ENCODE measurements at regions not wholly inside any gene's neighbourhood (a gene's known extent, or its start where the extent isn't known, plus 50 kb on each side); places are given as distances from the start of the nearest gene placed in this dataset.

- TF ChIP-seq EHMT2 (IDR thresholded peaks at IDR 0.05) (no peak), ZNF717 (CRISPR knock-in tag; IDR thresholded peaks at IDR 0.05) (no peak), ZNF212 (CRISPR knock-in tag; IDR thresholded peaks at IDR 0.05) (no peak), THRB (CRISPR knock-in tag; conservative IDR thresholded peaks at IDR 0.05) (no peak), NBN (IDR thresholded peaks at IDR 0.05; ENCODE audit: low read depth) (no peak), MYBL2 (IDR thresholded peaks at IDR 0.05; ENCODE audit: low read depth) (no peak), MYBL2 (CRISPR knock-in tag; IDR thresholded peaks at IDR 0.05; ENCODE audit: borderline replicate concordance) (no peak), ZNF76 (CRISPR knock-in tag; IDR thresholded peaks at IDR 0.05; ENCODE audit: borderline replicate concordance) (no peak), TFE3 (CRISPR knock-in tag; IDR thresholded peaks at IDR 0.05) (no peak)
- CTCF ChIA-PET (ENCODE audit: low intra/inter-chr PET ratio) = no interaction called here
- H3K9me3 ChIP-seq (replicated peaks; ENCODE audit: control insufficient read depth, insufficient read depth, low read depth, low read length) = no peaks in the 10 kb centered on the region
- in situ Hi-C loops (cut with MboI) = no loop called here
- 0% methylated on average over 2 of the region's 2 CpGs for WGBS (ENCODE audit: insufficient coverage, low coverage, missing lambda C conversion rate)
- no peak for ATAC-seq
- FAIRE-seq = no peak
- no TSS peak for BruUV-seq (replicated peaks)
- H2AFZ ChIP-seq (ENCODE audit: low read depth, low read length) = no peak overlapping the region
- no peaks in the 10 kb centered on the region for H3K79me2 ChIP-seq (ENCODE audit: control insufficient read depth, insufficient read depth, low read length)
- peaks cover 16 to 74% of the 10 kb centered on the region in 2 experiments for H3K27me3 ChIP-seq (ENCODE audit: control insufficient read depth in 2 of 2, insufficient read depth in 2 of 2, low read length in 2 of 2)
- intact Hi-C loops (cut with micrococcal nuclease) = no loop called here
- no peak for DNase-seq (ENCODE audit: extremely low read depth in 1 of 4, low spot score in 3 of 4)
- H4K20me1 ChIP-seq (replicated peaks; ENCODE audit: control insufficient read depth, insufficient read depth, low read length) = no peaks in the 10 kb centered on the region; the same call in 1 of the 2 replicates
- POLR2A ChIA-PET = no interaction called here
- H3K27ac ChIP-seq (ENCODE audit: extremely low read depth, low read depth, low read length) = no peak overlapping the region
- H3K4me1 ChIP-seq (replicated peaks in 1 of 2; ENCODE audit: control insufficient read depth in 2 of 2, insufficient read depth in 2 of 2, low read length in 2 of 2) = peaks cover 0 to 2% of the 10 kb centered on the region in 2 experiments; a peak in 1 of 5 replicates
- no peak overlapping the region for H3K4me3 ChIP-seq
- H3K9me1 ChIP-seq (ENCODE audit: control insufficient read depth, insufficient read depth, low read length) = no peaks in the 10 kb centered on the region
- H3K9ac ChIP-seq (ENCODE audit: insufficient read depth in 1 of 2, low read depth in 2 of 2, low read length in 2 of 2) = no peak overlapping the region
- no peaks in the 10 kb centered on the region for H3K36me3 ChIP-seq (ENCODE audit: control insufficient read depth, insufficient read depth, low read length)
- H3K4me2 ChIP-seq (ENCODE audit: insufficient read depth, low read length) = no peak overlapping the region
These were observed 94.0 kb upstream of the B3GAT1 start for GRCh38 chr11:134506046-134506445.
